TTC549 (cell line): ENCODE measurements at regions not wholly inside any gene's neighbourhood (a gene's known extent, or its start where the extent isn't known, plus 50 kb on each side); places are given as distances from the start of the nearest gene placed in this dataset.
"Not testable (repeated sequence)": the region's sequence is repeated elsewhere in the genome, so short reads cannot be mapped to it uniquely, and the experiment has no call there.

Experiments
- FAIRE-seq: peaks from 2 replicates; lab custom pipeline; 2012; peaks lifted over from hg19 to GRCh38; lab: Jason Lieb, UNC

- FAIRE-seq, result no peak
Measured at GRCh38 chr4:177952723-177953122, 510.5 kb upstream of the AGA start.

- FAIRE-seq, result no peak
Measured at GRCh38 chr4:177957596-177958360, 515.5 kb upstream of the AGA start.

- FAIRE-seq, result no peak
Measured at GRCh38 chr4:177960566-177960965, 518.3 kb upstream of the AGA start.

- no peak for FAIRE-seq
Measured at GRCh38 chr4:177961761-177962380, 519.6 kb upstream of the AGA start.

- FAIRE-seq, result no peak
Measured at GRCh38 chr4:177964061-177964460, 521.8 kb upstream of the AGA start.

GRCh38 chr4:177964693-177965168 lies 522.5 kb upstream of the AGA start:
- FAIRE-seq, result no peak

- no peak for FAIRE-seq
Measured at GRCh38 chr4:177967328-177967727, 525.1 kb upstream of the AGA start.

- FAIRE-seq, result no peak
Measured at GRCh38 chr4:177968817-177969442, 526.7 kb upstream of the AGA start.

DNA sequence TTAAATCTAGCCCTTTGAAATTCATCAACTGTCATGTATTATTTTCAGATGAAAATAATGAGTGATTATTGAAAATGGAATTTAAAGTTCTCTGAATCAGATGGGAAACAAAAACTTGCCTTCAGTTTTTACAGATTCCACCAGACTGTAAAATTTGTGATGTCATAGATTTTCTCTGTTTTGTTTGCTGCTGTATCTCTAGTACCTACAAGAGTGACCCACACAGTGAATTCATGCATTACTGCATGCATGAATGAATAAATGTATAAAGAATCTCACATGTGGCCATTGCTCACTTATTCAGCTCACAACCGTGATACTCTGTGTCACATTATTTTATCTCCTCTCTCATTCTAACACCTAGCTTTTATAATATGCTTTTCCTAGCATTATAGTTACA lies 532.2 kb upstream of the AGA start:
- no peak for FAIRE-seq

GRCh38 chr4:177975315-177975987 lies 533.2 kb upstream of the AGA start:
- FAIRE-seq, result no peak

DNA sequence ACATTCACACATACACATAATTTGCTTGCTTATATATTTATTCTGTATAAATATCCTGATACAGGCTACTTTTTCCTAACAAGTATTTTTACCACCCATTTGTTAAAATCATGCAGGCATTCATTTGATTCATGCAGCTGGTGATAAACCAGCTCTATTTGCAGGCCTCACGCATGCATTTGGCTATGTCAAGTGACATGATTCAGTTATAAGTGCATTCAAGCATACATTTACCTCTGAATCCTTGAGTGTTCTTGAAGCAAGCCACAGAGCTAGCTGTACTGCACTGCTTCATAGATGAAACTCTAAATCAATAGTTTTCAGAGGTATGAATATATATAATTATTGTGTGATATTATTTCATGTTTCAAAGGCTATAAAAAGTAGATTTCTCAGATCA lies 544.0 kb upstream of the AGA start:
- FAIRE-seq, result no peak

DNA sequence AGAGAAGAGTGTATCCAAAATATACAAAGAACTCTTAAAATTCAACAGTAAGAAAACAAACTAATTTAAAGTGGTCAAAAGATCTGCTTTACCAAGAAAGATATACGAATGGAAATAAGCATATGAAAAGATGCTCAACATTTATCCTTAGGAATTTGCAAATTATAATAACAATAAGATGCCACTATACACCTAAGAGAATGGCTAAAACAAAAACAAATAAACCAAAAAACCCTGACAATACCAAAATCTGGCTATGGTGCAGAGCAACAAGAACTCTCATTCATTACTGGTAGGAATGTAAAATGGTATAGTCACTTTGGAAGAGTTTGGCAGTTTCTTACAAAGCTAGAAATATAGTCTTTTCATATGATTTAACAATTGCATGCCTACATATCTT lies 545.7 kb upstream of the AGA start:
- FAIRE-seq, result no peak

- FAIRE-seq, result no peak
Measured at GRCh38 chr4:177989503-177990201, 547.4 kb upstream of the AGA start.

DNA sequence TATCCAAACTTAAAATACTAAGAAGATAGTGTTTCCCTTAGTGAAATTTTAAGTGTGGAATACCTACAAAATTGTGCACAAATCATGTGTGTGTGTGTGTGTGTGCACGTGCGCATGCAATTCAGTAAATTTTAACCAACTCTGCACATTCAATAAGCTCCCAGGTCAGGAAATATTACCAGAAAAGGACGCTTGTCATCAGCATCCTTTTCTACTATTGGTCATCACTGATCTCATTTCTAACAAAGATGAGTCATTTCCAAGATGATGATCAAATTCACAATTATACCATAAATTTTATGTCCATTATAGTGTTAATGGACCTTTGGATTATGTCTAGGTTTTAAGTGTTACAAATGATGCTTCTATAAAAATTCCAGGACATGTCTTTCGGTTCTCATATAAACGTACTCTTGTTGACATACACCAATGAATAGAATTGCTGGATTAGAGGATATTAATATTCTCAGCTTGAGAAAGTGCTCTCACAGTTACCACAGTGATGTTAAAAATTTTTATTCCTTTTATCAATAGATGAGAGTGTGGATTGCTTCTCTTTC lies 560.9 kb upstream of the AGA start:
- no peak for FAIRE-seq

DNA sequence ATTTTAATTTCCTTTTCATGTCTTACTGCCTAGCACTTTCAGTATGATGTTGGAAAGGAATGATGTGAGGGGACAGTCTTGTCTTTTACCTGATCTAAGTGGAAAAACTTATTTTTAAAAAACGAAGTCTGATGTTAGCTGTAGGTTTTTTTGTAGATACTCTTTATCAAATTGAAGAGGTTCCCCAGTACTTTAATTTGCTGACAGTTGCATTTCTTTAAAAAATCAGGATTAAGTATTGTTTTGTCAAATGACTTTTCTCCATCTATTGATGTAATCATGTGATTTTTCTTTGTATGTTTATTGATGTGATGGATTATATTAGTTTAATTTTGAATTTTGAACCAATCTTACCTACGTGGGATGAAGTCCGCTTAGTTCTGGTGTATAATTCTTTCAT lies 568.4 kb upstream of the AGA start:
- no peak for FAIRE-seq

GRCh38 chr4:178015046-178015445 lies 572.8 kb upstream of the AGA start:
- not testable (repeated sequence) for FAIRE-seq

GRCh38 chr4:178026999-178027398 lies 584.8 kb upstream of the AGA start:
- no peak for FAIRE-seq

- FAIRE-seq, result no peak
Measured at GRCh38 chr4:178027796-178028195, 585.6 kb upstream of the AGA start.

DNA sequence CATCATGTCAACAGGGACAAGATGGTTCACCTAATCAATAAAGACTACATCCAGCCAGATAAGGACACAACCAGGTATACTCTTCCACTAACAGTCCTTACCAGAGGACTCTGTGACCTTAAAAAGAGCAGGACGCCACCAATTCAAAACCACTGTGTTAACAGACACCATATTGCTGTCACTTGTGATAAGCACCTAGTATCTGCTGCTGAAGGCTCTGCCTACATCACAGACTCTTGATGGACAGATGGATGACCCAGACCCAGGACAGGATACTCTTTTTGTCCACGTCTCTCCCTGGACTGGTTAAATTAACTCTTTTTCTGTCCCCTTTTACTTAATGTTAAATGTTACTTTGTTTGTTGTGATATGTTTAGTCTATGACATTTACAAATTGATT lies 586.2 kb upstream of the AGA start:
- no peak for FAIRE-seq

- no peak for FAIRE-seq
Measured at GRCh38 chr4:178037459-178038214, 595.4 kb upstream of the AGA start.

DNA sequence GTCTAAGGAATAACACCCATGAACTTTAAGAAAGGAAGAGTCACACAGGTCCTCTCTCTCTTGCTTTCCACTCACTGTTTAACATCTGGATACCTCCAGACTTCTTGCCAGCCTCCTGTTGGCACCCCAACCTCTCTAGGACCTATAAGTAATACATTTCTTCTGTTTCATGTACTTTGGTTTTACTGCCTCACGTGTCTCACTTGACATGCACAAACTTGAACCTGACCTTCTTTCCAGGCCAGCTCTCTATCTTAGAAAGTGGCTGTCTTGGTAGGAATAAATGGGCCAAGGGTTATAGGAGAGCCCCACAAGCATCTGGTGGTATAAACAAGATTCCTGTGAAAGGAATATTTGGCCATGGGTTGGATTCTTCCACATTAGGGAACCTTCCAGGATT lies 614.8 kb upstream of the AGA start:
- FAIRE-seq, result no peak
